GM21528 (cell line): ENCODE measurements at regions not wholly inside any gene's neighbourhood (a gene's known extent, or its start where the extent isn't known, plus 50 kb on each side); places are given as distances from the start of the nearest gene placed in this dataset.
"Not testable (repeated sequence)": the region's sequence is repeated elsewhere in the genome, so short reads cannot be mapped to it uniquely, and the experiment has no call there.

Experiments
- ATAC-seq: cut with Tn5 transposase; IDR thresholded peaks from one replicate; pipeline ENCODE4 v1.9.1; 2021; ENCODE audit warnings: mild to moderate bottlenecking, moderate library complexity; ENCODE audit not compliant: unreplicated experiment, low FRiP score

DNA sequence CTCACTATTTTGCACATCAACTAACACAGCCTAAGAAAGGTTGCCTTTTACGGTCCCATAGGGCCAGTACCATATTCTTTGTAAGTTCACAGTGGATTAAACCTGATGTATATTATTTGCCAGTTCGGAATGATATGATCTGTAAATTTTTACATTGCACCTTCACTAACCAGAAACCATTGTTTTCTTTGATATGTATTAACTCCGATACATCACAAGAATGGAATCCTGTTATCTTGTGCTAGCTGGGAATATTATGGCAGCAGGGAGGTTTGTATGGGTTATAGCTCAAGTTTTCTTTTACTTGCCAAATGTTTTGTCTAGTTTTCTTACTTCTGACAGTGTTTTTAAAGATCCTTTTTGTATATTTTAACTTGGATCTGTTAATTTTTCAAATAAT is 51.4 kb upstream of the S1PR1 start:
- ATAC-seq = no peak

DNA sequence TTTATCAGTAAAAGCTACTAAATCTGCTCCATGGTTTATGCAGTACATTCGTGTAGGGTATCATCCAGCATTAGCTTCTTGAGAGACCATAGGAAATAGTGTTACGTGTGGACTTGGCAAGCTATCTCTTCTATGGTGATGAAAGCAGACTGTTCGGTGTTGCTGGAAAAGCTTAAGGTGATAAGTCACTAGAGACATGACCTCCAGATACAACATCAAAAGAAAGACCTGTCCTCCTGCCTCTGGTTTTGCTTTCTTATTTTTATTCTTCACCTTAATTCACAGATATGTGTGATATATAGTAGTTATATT is 53.5 kb upstream of the S1PR1 start:
- no peak for ATAC-seq

GRCh38 chr1:101182627-101183387 is 54.0 kb upstream of the S1PR1 start:
- ATAC-seq = no peak

- no peak for ATAC-seq
These were observed 54.9 kb upstream of the S1PR1 start for GRCh38 chr1:101181930-101182329.

GRCh38 chr1:101178688-101179491 is 57.9 kb upstream of the S1PR1 start:
- peak; percentile 92 for ATAC-seq

DNA sequence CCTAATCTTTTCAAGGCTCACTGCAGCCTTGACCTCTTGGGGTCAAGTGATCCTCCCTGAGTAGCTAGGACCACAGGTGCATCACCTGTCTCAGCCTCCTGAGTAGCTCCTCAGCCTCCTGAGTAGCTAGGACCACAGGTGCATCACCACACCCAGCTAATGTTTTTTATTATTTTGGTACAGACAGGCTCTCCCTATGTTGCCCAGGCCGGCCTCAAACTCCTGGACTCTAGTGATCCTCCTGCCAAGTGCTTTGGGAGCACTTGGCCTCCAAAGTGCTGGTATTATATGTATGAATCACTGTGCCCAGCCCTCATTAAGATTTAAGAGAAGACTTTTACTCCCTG is 58.5 kb upstream of the S1PR1 start:
- peak; percentile 18 for ATAC-seq

GRCh38 chr1:101175886-101176285 is 60.9 kb upstream of the S1PR1 start:
- ATAC-seq = no peak

DNA sequence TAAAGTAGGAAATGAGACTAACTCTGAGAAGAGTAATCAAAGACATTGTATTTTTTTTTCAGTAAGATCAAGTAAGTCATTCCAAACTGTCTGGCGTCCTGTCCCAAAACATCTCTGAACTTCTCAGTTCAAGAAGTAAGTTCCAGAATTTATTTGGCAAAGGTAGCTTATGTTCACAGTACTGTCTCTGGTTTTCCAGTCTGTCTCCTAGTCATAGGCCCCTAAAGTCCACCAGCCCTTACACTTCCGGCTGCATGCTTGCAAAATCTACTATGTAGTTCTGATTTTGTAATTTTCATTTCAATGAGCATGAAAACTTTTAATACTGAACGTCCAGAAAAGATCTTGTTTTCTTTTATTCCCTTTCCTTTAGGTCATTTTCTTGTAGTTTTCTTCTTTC is 61.4 kb upstream of the S1PR1 start:
- ATAC-seq = no peak

GRCh38 chr1:101174722-101175121 is 62.1 kb upstream of the S1PR1 start:
- ATAC-seq = no peak

- ATAC-seq = not testable (repeated sequence)
These were observed 62.5 kb upstream of the S1PR1 start for GRCh38 chr1:101174298-101174697.

DNA sequence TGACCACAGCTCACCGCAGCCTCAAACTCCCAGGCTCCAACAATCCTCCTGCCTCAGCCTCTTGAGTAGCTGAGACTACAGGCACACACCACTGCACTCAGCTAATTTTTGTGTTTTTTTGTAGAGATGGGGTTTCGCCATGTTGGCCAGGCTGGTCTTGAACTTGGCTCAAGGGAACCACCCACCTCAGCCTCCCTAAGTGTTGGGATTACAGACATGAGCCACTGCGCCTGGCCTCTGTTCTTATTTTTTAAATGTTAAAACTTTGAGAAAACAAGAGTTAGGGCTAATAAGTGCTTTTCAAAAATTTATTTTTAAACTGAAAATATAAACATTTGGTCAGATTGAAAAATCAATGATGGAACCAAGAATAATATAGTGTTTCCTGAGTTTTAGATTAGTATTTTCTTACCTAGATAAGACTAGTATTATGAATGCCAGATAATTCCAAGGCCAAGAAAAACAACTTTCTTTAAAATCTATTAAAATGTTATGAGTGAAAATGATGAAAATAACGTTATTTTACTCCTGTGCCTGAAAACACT is 66.2 kb upstream of the S1PR1 start:
- no peak for ATAC-seq

GRCh38 chr1:101167891-101168290 is 68.9 kb upstream of the S1PR1 start:
- ATAC-seq = no peak

GRCh38 chr1:101166583-101167120 is 70.2 kb upstream of the S1PR1 start:
- ATAC-seq = no peak

- ATAC-seq = no peak
These were observed 70.9 kb upstream of the S1PR1 start for GRCh38 chr1:101165954-101166353.

- no peak for ATAC-seq
These were observed 71.3 kb upstream of the S1PR1 start for GRCh38 chr1:101165532-101165931.

DNA sequence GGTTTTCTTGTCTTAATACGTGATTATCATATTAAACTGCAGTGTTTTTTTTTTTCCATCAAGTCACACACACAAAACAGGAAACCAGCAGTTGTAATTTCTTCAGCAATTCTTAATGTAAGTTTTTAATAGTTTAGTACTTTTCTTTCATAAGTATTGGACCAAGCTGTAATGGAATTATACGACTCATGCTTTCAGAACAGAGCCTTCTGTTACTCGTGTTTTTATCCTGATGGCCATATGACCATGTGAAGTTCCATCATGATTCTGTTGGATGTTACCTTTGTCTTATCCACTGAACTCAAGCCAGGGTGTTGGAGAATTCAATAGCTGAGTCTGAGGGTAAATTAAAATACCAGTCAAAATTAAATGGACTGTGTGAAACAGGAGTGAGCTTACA is 72.0 kb upstream of the S1PR1 start:
- no peak for ATAC-seq

DNA sequence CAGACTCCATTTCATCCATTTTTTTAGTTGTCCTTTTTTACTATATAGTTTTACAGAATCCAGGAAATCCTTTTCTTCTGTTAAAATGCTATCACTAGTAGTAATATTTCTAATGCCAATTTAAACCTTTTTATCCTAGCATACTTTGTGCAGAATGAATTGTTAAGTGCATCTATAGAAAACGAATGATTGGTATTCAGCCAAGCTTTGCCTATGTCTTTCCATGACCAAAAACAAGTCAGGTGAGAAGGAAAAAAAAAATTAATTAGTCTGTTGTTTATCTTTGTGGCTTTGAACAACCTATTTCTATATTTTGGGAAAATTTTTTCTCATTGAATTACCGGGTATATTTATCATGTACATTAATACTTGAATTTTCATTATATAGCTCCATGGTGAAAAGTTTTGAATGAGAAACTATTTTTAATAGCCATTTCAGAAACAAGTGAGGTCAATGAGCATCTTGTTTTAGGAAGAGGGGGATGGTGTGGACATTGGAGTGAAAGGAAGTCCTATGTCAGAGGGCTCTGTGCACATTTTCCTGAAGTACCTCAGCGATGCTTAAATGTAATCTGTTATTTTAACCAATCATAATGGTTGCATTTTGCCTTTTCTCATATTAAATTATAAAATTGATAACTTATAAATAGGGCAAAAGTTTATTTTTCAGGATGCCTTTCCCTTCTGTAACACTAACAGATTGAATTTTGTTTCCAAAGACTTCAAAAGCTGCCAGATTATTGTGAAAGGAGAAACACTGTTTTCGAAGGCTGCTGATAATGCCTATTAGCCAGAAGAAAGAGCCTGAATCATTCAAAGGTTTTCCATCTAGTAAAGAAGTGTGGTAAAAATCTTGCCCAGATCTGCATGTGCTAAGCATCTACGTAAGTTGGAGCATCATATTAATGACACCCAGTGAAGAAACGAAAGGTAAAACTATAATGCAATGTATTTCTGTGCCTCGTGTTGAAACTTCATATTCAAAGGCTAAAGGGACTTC is 73.8 kb upstream of the S1PR1 start:
- no peak for ATAC-seq

DNA sequence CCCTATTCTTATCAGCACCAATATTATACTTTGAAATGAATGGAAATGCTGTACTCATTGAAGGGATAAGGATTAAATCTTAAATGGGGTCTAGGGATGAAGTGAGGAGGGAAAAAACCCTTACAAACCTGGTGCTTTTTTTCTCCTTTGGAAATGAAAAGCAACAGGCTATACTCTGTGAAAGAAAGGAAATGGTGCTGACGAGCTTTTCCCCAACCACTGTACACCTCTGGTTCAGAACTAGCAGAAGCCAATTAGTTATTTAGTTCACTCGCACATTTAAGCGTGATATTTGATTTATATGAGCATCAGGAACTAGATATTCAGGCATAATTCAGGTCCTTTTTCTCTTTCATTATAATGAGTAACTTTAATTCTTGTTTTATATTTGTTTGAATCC is 74.5 kb upstream of the S1PR1 start:
- no peak for ATAC-seq

DNA sequence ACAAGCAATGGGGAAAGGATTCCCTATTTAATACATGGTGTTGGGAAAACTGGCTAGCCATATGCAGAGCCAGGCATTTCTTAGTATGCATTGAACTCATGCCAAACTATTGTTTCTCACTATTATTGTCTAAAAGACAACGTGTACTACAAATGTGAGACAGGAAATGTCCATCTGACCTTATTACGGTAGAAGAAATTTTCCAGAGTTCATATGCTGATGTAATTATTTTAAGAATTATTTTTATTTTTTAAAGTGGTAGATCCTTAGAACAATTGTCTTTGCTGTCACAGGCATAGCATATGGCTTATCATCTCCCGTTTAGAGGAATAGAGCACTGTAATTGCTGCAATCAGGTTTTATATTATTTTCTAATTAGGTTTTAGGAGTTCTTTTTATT is 75.2 kb upstream of the S1PR1 start:
- ATAC-seq = no peak

DNA sequence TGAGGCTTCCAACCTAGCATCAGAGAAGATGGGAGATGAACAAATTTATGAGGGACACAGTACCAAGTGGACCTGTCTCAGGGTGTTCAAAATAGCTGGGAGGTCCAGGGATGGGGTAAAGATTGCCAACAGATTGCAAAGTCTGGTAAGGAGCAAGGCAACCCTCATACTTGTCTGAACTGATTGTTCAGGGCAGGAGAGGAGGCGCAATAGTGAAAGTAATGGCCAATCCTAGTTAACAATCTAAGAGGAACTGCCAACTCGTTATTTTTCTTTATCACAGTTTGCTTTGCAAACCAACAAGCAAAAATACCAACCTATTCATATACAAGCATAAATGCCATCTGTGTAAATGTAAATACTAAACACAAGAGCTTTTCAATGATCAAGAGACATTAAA is 78.4 kb upstream of the S1PR1 start:
- no peak for ATAC-seq

GRCh38 chr1:101154547-101154946 is 82.3 kb upstream of the S1PR1 start:
- no peak for ATAC-seq
